ENCODE measurements at regions not wholly inside any gene's neighbourhood (a gene's known extent, or its start where the extent isn't known, plus 50 kb on each side); places are given as distances from the start of the nearest gene placed in this dataset.

DNA sequence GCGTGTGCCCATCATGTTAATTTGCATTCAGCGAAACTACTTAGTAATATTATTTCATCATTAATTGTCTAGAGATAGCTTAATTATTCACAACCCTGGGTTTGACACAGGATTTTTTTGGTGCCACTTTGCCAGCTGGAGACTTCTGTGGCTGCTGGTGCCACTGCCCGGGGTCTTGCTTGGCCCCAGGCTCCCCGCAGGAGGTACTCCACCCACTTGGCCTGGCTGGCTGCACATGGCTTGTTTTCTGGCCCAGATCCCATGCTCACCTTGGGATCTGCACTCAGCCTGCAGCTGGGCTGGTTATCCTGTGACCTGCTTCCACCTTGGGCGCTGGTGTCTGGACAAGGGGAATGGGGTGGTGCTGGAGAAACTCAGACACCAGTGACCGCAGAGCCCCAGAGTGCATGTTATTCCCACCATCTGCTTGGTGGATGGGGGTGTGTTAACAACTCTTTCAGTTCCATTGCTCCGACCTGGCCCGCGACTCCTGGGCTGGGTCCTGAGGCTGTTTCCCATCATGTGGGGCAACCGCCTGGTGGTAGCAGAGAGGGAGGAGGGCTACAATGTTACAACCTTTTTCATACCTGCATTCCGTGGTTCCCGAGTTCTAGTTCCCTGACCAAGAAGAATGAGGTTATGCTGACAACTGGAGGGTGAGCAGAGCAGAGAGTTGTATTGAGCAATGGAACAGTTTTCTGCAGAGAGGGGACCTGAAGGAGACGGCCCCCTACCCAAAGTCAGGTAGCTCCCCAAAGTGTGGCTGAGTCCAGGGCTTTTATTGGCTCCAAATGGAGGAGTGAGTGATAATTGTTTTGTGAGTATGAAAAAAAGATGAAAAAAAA lies 1950.0 kb upstream of the IGFBP7 start:
- TF ChIP-seq EP300 (IDR thresholded peaks at IDR 0.05) (no peak), POLR2AphosphoS5 (IDR thresholded peaks at IDR 0.05) (no peak)
- TF ChIP-seq, protein P1, sequence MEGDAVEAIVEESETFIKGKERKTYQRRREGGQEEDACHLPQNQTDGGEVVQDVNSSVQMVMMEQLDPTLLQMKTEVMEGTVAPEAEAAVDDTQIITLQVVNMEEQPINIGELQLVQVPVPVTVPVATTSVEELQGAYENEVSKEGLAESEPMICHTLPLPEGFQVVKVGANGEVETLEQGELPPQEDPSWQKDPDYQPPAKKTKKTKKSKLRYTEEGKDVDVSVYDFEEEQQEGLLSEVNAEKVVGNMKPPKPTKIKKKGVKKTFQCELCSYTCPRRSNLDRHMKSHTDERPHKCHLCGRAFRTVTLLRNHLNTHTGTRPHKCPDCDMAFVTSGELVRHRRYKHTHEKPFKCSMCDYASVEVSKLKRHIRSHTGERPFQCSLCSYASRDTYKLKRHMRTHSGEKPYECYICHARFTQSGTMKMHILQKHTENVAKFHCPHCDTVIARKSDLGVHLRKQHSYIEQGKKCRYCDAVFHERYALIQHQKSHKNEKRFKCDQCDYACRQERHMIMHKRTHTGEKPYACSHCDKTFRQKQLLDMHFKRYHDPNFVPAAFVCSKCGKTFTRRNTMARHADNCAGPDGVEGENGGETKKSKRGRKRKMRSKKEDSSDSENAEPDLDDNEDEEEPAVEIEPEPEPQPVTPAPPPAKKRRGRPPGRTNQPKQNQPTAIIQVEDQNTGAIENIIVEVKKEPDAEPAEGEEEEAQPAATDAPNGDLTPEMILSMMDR (IDR thresholded peaks at IDR 0.05) = no peak
- Histone ChIP-seq H3K36me3 (no peaks in the 10 kb centered on the region), H3K4me3 (no peak overlapping the region), H3K27me3 (no peaks in the 10 kb centered on the region), H3K27ac (replicated peaks in 1 of 4) (no peak overlapping the region), H3K4me1 (no peaks in the 10 kb centered on the region), H3K9me3 (no peaks in the 10 kb centered on the region)
- intact Hi-C loops (cut with DNase I) = no loop called here
- WGBS = 89% methylated on average over 12 of the region's 13 CpGs
- no peak for DNase-seq (ENCODE audit: extremely low spot score)

DNA sequence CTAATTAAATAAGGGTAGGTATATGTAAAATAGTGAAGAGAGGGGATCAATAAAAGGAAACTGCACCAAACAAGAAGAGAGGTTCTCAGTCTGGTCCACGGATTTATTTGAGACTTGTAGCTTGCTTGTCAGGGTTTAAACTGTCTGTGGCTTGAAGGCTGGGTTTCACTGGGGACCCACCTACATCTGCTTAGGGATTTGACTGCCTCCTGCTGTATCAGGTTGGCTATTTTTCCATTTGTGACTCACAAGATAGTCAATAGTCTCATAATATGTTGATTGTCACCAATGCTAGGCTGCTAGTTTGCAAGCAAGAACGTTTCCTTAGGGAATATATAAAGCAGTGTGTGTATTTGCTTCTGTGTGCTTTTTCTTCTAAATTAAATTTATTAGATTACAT lies 1950.7 kb upstream of the IGFBP7 start:
- 62% methylated on average over 2 of the region's 2 CpGs for WGBS
- H3K36me3 ChIP-seq = no peaks in the 10 kb centered on the region

GRCh38 chr4:59063015-59063720 lies 1953.0 kb upstream of the IGFBP7 start:
- WGBS = 78% methylated on average over 4 of the region's 4 CpGs
- DNase-seq (ENCODE audit: extremely low spot score) = no peak

More for the DNA sequence above, 1950.7 kb upstream of the IGFBP7 start:
- H3K27ac ChIP-seq (replicated peaks in 1 of 4) = no peak overlapping the region
- TF ChIP-seq POLR2AphosphoS5 (IDR thresholded peaks at IDR 0.05) (no peak), POLR2A (IDR thresholded peaks at IDR 0.05; ENCODE audit: low read depth) (no peak), EP300 (IDR thresholded peaks at IDR 0.05) (no peak)
- TF ChIP-seq, protein P1 (IDR thresholded peaks at IDR 0.05) = no peak
- H3K4me1 ChIP-seq = no peaks in the 10 kb centered on the region
- H3K27me3 ChIP-seq = no peaks in the 10 kb centered on the region
- intact Hi-C loops (cut with DNase I) = no loop called here
- no peak overlapping the region for H3K4me3 ChIP-seq
- H3K9me3 ChIP-seq = no peaks in the 10 kb centered on the region
- DNase-seq (ENCODE audit: extremely low spot score) = no peak

GRCh38 chr4:59068722-59069418 lies 1958.7 kb upstream of the IGFBP7 start:
- Histone ChIP-seq H3K4me1 (no peaks in the 10 kb centered on the region), H3K27ac (replicated peaks in 1 of 4) (no peak overlapping the region), H3K4me3 (no peak overlapping the region), H3K27me3 (no peaks in the 10 kb centered on the region), H3K9me3 (no peaks in the 10 kb centered on the region), H3K36me3 (no peaks in the 10 kb centered on the region)
- intact Hi-C loops (cut with DNase I) = no loop called here
- no peak for DNase-seq (ENCODE audit: extremely low spot score)
- TF ChIP-seq EP300 (IDR thresholded peaks at IDR 0.05) (no peak), POLR2A (IDR thresholded peaks at IDR 0.05; ENCODE audit: low read depth) (no peak), POLR2AphosphoS5 (IDR thresholded peaks at IDR 0.05) (no peak)
- TF ChIP-seq, protein P1 (IDR thresholded peaks at IDR 0.05) = no peak
- 42% methylated on average over 7 of the region's 7 CpGs for WGBS

More at GRCh38 chr4:59063015-59063720, 1953.0 kb upstream of the IGFBP7 start:
- H3K4me1 ChIP-seq = no peaks in the 10 kb centered on the region
- intact Hi-C loops (cut with DNase I) = no loop called here
- H3K36me3 ChIP-seq = no peaks in the 10 kb centered on the region
- H3K27me3 ChIP-seq = no peaks in the 10 kb centered on the region
- no peak overlapping the region for H3K4me3 ChIP-seq
- no peaks in the 10 kb centered on the region for H3K9me3 ChIP-seq
- H3K27ac ChIP-seq (replicated peaks in 1 of 4) = no peak overlapping the region
- TF ChIP-seq POLR2AphosphoS5 (IDR thresholded peaks at IDR 0.05) (no peak), EP300 (IDR thresholded peaks at IDR 0.05) (no peak), POLR2A (IDR thresholded peaks at IDR 0.05; ENCODE audit: low read depth) (no peak)
- TF ChIP-seq, protein P1 (IDR thresholded peaks at IDR 0.05) = no peak
